ENCODE measurements at regions not wholly inside any gene's neighbourhood (a gene's known extent, or its start where the extent isn't known, plus 50 kb on each side); places are given as distances from the start of the nearest gene placed in this dataset.

DNA sequence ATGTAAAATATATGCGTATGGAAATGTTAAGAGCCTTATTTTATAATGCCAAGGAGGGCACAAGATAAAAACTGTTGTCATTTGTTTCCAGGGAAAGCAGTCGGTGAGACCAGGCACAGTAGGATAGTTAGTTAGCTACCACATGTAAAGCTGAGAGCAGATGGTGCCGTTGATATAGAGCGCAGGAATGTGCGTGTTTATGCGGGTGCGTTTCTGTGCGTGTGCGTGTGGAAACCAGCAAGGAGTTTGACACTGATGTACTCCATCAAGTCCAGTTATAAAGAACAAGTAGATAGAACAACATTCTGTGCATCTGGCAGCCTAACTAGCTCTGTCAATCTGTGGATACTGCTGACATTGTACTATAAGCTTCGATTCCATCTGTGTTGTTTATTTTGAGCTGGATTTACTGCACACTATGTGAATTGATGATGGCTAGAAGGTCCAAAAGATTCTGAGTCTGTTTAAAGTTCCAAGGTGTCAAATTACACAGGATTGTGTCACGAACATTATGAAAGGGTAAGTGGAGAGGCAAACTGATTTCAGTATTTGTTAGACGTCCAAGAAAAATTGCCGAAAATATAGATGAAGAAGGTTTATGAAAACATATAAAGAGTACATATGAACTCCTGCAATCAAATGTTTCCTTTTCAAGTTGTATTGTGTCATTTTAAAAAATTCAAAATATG lies 494.9 kb upstream of the MEF2C start:
- no peaks in the 10 kb centered on the region for H3K9me2 ChIP-seq (replicated peaks; ENCODE audit: insufficient read depth, low read length)
- TF ChIP-seq EZH2phosphoT487 (conservative IDR thresholded peaks at IDR 0.05; ENCODE audit: low read length), result no peak
- TF ChIP-seq, protein P1, sequence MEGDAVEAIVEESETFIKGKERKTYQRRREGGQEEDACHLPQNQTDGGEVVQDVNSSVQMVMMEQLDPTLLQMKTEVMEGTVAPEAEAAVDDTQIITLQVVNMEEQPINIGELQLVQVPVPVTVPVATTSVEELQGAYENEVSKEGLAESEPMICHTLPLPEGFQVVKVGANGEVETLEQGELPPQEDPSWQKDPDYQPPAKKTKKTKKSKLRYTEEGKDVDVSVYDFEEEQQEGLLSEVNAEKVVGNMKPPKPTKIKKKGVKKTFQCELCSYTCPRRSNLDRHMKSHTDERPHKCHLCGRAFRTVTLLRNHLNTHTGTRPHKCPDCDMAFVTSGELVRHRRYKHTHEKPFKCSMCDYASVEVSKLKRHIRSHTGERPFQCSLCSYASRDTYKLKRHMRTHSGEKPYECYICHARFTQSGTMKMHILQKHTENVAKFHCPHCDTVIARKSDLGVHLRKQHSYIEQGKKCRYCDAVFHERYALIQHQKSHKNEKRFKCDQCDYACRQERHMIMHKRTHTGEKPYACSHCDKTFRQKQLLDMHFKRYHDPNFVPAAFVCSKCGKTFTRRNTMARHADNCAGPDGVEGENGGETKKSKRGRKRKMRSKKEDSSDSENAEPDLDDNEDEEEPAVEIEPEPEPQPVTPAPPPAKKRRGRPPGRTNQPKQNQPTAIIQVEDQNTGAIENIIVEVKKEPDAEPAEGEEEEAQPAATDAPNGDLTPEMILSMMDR (IDR thresholded peaks at IDR 0.05; ENCODE audit: insufficient read depth, low read length, poor library complexity, severe bottlenecking), result no peak
- H3K9me3 ChIP-seq (ENCODE audit: insufficient read depth, low read length), result no peaks in the 10 kb centered on the region
- H3K9ac ChIP-seq (ENCODE audit: low read length), result no peak overlapping the region
- no peak overlapping the region for H2AFZ ChIP-seq (ENCODE audit: low read depth, low read length, severe bottlenecking)
- no peaks in the 10 kb centered on the region for H3K79me2 ChIP-seq (ENCODE audit: insufficient read depth, low read length)
- no peaks in the 10 kb centered on the region for H3F3A ChIP-seq (ENCODE audit: insufficient read depth)
- no peak overlapping the region for H3K27ac ChIP-seq (ENCODE audit: low read depth, low read length)
- no peaks in the 10 kb centered on the region for H4K20me1 ChIP-seq (ENCODE audit: low read depth, low read length)
- no peak overlapping the region for H3K4me2 ChIP-seq (ENCODE audit: low read depth, low read length, poor library complexity, severe bottlenecking)
- no peaks in the 10 kb centered on the region for H3K36me3 ChIP-seq (ENCODE audit: low read length)
- no peaks in the 10 kb centered on the region for H3K27me3 ChIP-seq (ENCODE audit: low read length)
- H3K4me3 ChIP-seq (ENCODE audit: insufficient read depth, low read length, poor library complexity, severe bottlenecking), result no peak overlapping the region

DNA sequence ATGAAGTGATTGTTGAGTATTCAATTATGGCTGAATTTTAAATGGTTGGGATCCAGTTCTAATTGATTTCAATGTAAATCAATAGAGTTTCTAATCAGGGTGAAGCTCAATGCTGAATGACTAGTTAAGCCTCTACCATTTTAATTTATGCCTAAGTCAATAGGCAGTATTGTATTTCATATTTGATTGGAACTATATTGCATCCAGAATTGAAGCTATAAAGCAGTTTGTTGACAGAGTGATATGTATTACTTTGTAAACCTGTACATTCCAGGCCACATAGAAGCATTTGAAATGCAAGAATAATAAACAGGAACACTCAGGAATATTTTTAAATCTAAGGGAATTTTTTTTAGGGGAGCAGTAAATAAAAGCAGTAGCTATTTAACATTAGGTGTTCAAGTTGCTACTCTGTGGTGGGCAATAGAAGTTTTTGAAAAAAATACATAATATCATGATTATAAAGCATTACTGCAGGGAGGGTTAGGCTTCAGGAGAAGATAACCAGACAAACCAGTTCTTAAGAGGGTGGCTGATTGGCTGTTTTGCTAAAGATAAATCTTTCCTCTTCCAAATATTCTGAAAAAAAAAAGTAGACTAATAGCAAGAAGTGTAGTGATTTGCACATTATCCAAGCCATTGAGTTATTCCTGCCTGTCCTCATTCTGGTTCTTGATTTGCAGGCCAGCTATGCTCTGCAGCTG lies 492.0 kb upstream of the MEF2C start:
- H3K27me3 ChIP-seq (ENCODE audit: low read length), result no peaks in the 10 kb centered on the region
- no peak overlapping the region for H3K4me3 ChIP-seq (ENCODE audit: insufficient read depth, low read length, poor library complexity, severe bottlenecking)
- H3K36me3 ChIP-seq (ENCODE audit: low read length), result no peaks in the 10 kb centered on the region
- TF ChIP-seq EZH2phosphoT487 (conservative IDR thresholded peaks at IDR 0.05; ENCODE audit: low read length), result no peak
- no peaks in the 10 kb centered on the region for H4K20me1 ChIP-seq (ENCODE audit: low read depth, low read length)
- no peaks in the 10 kb centered on the region for H3F3A ChIP-seq (ENCODE audit: insufficient read depth)
- no peaks in the 10 kb centered on the region for H3K9me2 ChIP-seq (replicated peaks; ENCODE audit: insufficient read depth, low read length)
- no peak overlapping the region for H2AFZ ChIP-seq (ENCODE audit: low read depth, low read length, severe bottlenecking)
- H3K4me2 ChIP-seq (ENCODE audit: low read depth, low read length, poor library complexity, severe bottlenecking), result no peak overlapping the region
- no peaks in the 10 kb centered on the region for H3K79me2 ChIP-seq (ENCODE audit: insufficient read depth, low read length)
- no peaks in the 10 kb centered on the region for H3K9me3 ChIP-seq (ENCODE audit: insufficient read depth, low read length)
- no peak overlapping the region for H3K9ac ChIP-seq (ENCODE audit: low read length)
- no peak overlapping the region for H3K27ac ChIP-seq (ENCODE audit: low read depth, low read length)

DNA sequence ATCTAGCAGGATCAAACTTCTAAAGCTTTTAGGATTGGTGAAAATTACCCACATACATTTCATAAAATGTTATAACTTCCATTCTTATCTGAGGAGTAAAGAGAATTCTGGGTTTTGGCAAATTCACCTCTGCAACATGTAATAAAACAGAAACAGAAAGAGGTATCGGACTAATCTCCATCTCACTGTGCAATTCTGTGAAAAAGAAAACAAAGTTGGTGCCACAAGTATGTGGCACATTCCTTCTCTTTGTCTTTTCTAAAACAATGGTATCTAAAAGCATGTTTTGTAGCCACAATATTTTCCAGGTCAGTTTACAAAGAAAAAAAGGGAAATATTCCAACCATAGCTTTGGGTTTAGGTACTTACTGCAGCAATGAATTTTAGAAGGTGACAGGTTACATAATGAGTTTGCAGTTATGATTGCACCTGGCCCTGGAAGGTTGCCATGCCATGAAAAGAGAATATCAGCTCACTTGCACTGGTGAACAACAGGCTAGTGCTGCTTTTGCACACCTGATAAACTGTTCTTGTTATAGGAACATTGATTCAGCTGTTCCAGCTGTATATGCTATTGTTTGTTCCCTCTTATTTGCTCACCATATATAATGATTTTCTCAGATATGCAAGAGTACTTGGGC lies 491.3 kb upstream of the MEF2C start:
- TF ChIP-seq, protein P1 (IDR thresholded peaks at IDR 0.05; ENCODE audit: insufficient read depth, low read length, poor library complexity, severe bottlenecking), result no peak
- TF ChIP-seq EZH2phosphoT487 (conservative IDR thresholded peaks at IDR 0.05; ENCODE audit: low read length), result no peak
- no peak overlapping the region for H2AFZ ChIP-seq (ENCODE audit: low read depth, low read length, severe bottlenecking)
- no peaks in the 10 kb centered on the region for H3K36me3 ChIP-seq (ENCODE audit: low read length)
- no peak overlapping the region for H3K4me2 ChIP-seq (ENCODE audit: low read depth, low read length, poor library complexity, severe bottlenecking)
- H3K9me2 ChIP-seq (replicated peaks; ENCODE audit: insufficient read depth, low read length), result no peaks in the 10 kb centered on the region
- H3K27me3 ChIP-seq (ENCODE audit: low read length), result no peaks in the 10 kb centered on the region
- H4K20me1 ChIP-seq (ENCODE audit: low read depth, low read length), result no peaks in the 10 kb centered on the region
- no peak overlapping the region for H3K4me3 ChIP-seq (ENCODE audit: insufficient read depth, low read length, poor library complexity, severe bottlenecking)
- no peak overlapping the region for H3K9ac ChIP-seq (ENCODE audit: low read length)
- H3K79me2 ChIP-seq (ENCODE audit: insufficient read depth, low read length), result no peaks in the 10 kb centered on the region
- no peaks in the 10 kb centered on the region for H3F3A ChIP-seq (ENCODE audit: insufficient read depth)
- no peak overlapping the region for H3K27ac ChIP-seq (ENCODE audit: low read depth, low read length)
- H3K9me3 ChIP-seq (ENCODE audit: insufficient read depth, low read length), result no peaks in the 10 kb centered on the region

Measured in SU-DHL-6 (cell line).